Inflammatory macrophage treated with lipopolysaccharide for 1 hour (primary cell): ENCODE measurements at regions not wholly inside any gene's neighbourhood (a gene's known extent, or its start where the extent isn't known, plus 50 kb on each side); places are given as distances from the start of the nearest gene placed in this dataset.

ENCODE experiments used
- DNase-seq, 2 donors: peaks; one replicate each; pipeline ENCODE4 v3.0.0-alpha.2; 2020 to 2022

GRCh38 chr11:80898910-80899309 is 1458.1 kb upstream of the TENM4 start:
- DNase-seq, result peak in 1 of 2 donors; percentile 0

GRCh38 chr11:80886684-80887083 is 1445.9 kb upstream of the TENM4 start:
- no peak for DNase-seq

GRCh38 chr11:80873310-80873999 is 1432.6 kb upstream of the TENM4 start:
- DNase-seq, result no peak

GRCh38 chr11:80872116-80872728 is 1431.4 kb upstream of the TENM4 start:
- DNase-seq, result no peak

DNA sequence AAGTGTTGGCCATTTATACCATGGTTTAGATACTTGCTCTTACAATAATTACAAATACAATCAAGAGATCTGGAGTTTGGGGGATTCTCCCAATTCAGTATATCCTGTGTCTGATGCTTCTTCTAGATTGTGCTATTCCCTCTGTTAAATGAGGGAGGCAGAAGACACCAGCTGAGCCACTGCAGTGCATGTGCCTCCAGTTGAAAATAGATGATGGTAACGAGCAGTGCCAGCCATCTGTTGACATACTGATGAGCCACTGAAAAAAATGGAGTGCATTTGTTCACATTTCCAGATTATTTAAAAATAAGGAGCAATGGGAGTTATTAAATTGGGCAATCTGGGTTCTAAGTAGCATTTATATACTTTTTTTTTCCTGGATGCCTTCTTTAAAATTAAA is 1428.0 kb upstream of the TENM4 start:
- no peak for DNase-seq

DNA sequence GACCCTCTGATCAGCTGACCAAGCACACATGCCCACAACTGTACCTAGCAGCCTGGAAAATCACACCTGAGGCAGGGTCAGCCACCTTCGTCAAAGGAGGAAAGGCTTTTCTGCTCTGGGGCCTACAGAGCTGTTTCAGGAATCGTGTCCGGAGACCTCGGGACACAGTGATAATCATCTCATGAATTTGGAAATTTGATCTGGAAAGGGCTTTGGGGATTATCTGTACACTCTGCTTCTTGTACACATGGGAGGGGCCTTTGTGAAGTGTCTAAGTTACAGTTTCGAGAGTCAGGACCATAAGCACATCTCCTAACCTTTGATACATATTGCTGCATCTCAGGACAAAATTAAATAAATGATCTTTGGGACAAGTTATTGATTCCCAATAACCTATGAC is 1421.2 kb upstream of the TENM4 start:
- DNase-seq, result no peak

DNA sequence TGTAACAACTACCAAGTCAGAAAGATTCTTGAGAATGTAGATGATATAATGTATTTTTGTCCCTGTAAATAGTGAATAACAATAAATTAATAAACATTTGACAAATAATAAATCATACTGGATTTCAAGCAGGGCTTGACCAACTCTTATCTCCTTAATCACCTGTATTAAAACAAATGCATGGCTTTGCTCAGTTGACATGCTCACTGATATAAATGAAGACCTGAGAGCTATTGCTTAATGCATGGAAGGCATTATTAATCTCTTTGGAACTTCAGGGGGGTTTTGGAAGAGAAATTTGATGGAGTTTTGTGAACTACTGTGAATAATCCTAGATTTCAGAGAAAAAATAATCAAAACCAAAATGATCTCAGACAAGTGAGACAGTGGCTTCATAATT is 1420.4 kb upstream of the TENM4 start:
- no peak for DNase-seq

DNA sequence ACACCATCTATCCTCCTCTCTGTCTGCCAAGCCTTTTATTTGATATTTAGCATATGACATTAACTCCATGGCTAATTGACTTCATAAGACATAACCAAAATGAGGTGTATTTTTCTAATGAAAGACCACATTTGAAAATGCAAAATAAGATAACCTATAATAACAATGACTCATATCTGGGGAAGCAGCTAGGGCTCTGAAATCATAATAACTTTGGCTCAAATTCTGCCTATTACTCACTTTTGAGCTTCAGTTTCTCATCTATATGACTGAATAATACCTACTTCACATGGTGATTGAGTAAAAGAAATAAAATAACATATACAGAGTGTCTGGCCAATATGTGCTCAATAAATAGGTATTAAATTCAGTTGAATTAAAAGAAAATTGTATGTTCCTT is 1419.8 kb upstream of the TENM4 start:
- DNase-seq, result no peak

DNA sequence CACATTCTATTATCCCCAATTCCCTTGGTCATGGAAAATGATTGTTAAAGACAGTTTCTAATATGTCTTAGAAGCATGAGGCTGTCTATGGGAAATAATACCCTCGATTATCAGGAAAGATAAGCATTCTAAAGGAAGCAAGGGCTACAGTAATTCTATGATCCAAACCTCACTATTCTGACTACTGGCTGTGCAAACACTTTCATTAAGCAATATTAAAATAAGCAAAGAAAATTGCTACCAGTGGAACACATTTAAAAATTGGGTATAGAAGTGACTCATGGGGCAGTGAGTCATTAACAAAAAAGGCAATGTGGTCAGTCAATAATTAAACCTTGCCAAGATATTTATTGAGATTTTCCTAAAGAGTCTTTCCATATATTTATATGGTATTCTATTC is 1415.2 kb upstream of the TENM4 start:
- DNase-seq, result no peak

DNA sequence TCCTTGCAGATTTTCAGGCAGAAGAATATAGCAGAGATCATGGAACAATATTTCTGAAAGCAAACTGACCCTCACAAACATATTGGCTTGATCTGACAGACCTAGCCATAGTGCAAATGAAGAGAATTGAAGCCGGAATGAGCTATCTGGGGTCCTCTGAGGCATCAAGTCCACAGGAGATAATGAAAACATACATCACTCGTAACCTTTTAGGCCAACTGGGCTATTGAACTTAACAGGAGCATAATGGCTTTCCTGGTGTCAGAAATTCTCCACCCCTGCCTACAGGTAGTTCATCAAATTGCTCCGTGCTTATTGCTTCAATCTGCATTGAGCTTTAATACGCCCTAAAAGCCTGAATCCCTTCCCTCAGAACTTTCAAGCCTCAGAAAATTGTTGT is 1414.6 kb upstream of the TENM4 start:
- DNase-seq, result no peak

DNA sequence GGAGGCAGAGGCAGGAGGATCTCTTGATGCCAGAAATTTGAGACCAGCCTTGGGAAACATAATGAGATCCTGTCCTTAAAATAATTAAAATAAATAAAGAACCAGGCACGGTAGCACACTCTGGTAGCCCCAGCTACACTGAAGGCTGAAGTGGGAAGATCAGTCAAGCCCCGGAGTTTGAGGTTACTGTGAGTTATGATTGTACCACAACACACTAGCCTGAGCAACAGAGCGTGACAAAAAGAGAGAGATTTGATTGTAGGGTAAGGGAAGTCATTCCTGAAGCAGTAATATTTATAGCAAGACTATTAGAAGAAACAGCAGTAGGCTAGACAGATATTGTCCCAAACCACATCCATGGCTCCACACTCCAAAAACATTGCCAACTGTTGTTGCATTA is 1408.4 kb upstream of the TENM4 start:
- DNase-seq, result no peak

DNA sequence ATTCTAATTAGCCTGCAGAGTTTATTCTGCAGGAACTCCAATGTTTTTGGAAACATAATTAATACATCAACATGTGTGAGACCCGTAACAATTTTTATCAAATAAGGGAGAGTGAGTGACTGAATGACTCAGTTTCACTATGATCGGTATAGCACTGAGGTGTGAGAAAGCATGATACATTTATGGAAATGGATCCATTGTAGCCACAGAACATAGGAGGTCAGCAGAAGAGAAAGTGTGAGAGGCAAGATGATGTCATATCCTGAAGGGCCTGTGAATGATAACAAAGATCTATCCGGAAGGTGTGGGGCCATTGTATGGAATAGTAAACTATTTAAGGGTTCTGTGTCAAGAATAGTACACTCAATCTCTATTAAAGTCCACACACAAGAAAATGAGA is 1406.1 kb upstream of the TENM4 start:
- DNase-seq, result no peak

- no peak for DNase-seq
Observed at GRCh38 chr11:80846442-80846841, 1405.6 kb upstream of the TENM4 start.

- no peak for DNase-seq
Observed at GRCh38 chr11:80844110-80844819, 1403.4 kb upstream of the TENM4 start.

DNA sequence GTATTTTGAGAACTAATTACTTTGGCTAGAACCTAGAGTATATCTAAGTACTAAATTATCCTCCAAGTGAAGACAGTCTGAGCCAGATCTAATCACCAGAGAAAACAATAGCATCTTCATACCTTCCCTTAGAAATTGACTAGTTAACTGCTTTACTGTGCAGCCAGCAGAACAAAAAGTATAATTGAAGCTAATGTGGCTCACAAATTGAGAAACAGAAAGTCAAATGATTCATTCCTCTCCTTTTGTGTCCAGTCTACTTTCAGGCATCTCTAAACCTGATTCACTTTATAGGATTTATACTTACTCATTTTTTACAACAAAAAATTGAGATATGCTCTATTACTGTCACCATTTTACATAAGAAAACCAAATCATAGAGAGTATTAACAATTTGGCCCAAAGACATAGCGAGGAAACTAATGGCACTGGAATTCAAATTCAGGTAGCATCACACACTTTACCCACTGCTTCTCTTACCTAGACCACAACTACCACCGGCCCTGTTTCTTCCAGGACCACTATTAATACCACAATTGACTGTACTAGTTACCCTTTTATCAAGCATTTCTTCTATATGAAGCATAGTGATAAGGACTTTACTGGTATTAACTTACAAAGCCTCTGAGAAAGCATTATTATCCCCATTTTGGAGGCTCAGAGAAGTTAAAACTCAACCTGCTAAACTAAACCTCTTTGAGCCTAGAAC is 1402.6 kb upstream of the TENM4 start:
- DNase-seq, result no peak

GRCh38 chr11:80842246-80842645 is 1401.4 kb upstream of the TENM4 start:
- DNase-seq, result no peak

GRCh38 chr11:80841675-80842074 is 1400.8 kb upstream of the TENM4 start:
- no peak for DNase-seq

GRCh38 chr11:80838153-80838552 is 1397.3 kb upstream of the TENM4 start:
- DNase-seq, result no peak

- no peak for DNase-seq
Observed at GRCh38 chr11:80837051-80837450, 1396.2 kb upstream of the TENM4 start.

DNA sequence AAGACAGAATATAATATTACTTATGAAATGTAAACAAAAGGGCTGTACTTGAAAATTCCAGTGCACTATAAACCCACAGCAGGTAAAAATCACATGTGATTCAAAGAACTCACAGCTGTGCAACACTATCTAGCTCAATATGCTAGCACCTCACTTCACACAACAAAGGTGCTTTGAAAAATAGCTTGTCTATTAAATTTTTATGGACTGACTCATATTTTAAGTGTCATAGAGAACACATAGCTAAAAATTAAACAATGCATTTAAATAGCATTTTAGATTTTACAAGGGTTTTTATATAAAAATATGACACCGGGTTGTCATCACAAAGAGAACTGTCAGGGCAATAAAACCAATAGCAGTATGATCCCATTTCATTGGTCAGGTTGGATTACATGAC is 1390.5 kb upstream of the TENM4 start:
- DNase-seq, result no peak

DNA sequence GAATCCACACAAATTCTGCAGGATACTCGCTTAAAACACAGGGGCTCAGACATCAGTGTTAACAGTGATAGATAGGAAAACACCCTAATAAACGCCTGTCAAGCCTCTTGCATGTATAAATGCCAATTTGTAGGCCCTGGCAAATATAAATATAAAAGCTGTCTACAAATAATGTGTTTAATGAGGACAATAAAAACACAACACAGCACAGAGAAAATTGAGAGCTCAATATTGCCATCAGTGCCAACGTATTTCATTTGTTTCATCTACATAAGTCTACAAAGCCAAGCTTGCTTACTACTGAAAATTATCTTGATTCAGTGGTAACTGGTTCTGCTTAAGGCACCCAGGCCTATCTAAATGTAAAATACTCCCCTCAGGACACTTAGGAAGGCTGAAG is 1387.0 kb upstream of the TENM4 start:
- DNase-seq, result no peak

DNA sequence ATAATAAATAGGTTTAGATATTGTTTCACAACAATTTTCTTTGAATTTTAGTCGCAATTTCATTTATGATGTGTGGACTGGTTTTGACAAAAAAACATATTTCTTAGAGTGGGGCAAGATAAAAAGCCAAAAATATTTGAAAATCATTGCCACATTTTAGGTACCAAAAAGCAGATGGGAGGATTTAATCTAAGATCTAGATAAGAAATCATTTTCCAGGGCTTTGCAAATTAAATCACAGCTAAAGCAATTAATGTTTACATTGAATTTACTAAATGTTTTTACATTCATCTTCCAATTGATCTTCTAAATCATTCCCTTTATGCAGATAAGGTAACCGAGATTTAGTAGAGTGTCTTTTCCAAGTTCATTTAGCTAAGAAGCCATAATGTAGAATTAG is 1386.0 kb upstream of the TENM4 start:
- no peak for DNase-seq

GRCh38 chr11:80822308-80822707 is 1381.5 kb upstream of the TENM4 start:
- no peak for DNase-seq

DNA sequence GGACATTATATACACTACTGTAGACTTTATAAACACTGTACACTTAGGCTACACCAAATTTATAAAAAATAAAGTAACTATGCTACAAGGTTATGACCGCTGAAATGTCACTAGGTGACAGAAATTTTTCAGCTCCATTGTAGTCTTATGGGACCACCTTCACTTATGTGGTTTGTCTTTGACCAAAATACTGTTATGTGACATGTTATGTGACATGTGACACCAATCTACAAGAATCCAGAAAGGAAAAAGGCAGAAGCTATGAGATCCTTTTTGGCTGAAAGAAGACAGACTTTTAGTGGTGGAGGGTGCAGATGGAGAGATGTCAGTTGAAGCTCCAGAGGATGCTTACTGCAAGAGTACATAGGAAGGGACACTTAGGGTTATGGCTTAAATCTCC is 1378.4 kb upstream of the TENM4 start:
- no peak for DNase-seq
